PC-9 (cell line): ENCODE measurements at regions not wholly inside any gene's neighbourhood (a gene's known extent, or its start where the extent isn't known, plus 50 kb on each side); places are given as distances from the start of the nearest gene placed in this dataset.

Experiments
- EZH2 ChIP-seq: fragments of 200-600 bp; sonication (generic); IDR thresholded peaks from 2 replicates; pipeline ENCODE4 v1.8.0; 2017; ENCODE audit warnings: antibody characterized with exemption, low read depth
- TF ChIP-seq, protein P1 (sequence below): fragments of 200-600 bp; sonication (generic); conservative IDR thresholded peaks from 2 replicates; pipeline ENCODE4 v1.6.1; 2017; ENCODE audit warnings: mixed run types, antibody characterized with exemption, mild to moderate bottlenecking, moderate library complexity

DNA sequence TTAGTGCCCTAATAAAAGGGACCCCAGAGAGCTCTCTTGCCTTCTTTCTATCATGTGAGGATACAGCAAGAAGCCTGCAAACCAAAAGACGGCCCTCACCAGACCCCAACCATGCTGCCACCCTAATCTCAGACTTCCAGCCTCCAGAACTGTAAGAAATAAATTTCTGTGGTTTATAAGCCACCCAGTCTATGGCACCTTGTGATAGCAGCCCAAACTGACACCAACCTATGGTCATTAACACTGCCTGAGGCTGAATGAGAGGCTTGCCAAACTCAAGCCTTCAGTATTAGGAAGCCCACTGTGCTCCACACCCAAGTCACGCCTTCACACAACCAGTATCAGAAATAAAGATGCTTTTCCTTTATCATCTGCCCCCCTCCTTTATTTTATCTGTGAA is 127.3 kb upstream of the KLF3 start:
- no peak for TF ChIP-seq EZH2
- TF ChIP-seq, protein P1, sequence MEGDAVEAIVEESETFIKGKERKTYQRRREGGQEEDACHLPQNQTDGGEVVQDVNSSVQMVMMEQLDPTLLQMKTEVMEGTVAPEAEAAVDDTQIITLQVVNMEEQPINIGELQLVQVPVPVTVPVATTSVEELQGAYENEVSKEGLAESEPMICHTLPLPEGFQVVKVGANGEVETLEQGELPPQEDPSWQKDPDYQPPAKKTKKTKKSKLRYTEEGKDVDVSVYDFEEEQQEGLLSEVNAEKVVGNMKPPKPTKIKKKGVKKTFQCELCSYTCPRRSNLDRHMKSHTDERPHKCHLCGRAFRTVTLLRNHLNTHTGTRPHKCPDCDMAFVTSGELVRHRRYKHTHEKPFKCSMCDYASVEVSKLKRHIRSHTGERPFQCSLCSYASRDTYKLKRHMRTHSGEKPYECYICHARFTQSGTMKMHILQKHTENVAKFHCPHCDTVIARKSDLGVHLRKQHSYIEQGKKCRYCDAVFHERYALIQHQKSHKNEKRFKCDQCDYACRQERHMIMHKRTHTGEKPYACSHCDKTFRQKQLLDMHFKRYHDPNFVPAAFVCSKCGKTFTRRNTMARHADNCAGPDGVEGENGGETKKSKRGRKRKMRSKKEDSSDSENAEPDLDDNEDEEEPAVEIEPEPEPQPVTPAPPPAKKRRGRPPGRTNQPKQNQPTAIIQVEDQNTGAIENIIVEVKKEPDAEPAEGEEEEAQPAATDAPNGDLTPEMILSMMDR, result no peak
